ENCODE measurements at regions not wholly inside any gene's neighbourhood (a gene's known extent, or its start where the extent isn't known, plus 50 kb on each side); places are given as distances from the start of the nearest gene placed in this dataset.

GRCh38 chr18:41719808-41720207 is 235.2 kb upstream of the PIK3C3 start:
- Histone ChIP-seq H3K23ac (ENCODE audit: insufficient read length) (no peak overlapping the region), H2BK5ac (ENCODE audit: low read depth, low read length) (no peak overlapping the region), H3K27ac (ENCODE audit: low read depth, low read length) (no peak overlapping the region), H4K5ac (ENCODE audit: insufficient read length, low read depth, low read length) (no peak overlapping the region), H3K18ac (ENCODE audit: extremely low read depth, low read length) (no peak overlapping the region), H3K4me3 (ENCODE audit: extremely low read depth in 1 of 4, insufficient read depth in 2 of 4, low read depth in 3 of 4, low read length in 4 of 4) (no peak overlapping the region), H3K4ac (replicated peaks; ENCODE audit: insufficient read length, low read depth, low read length) (no peak overlapping the region), H2AK5ac (ENCODE audit: low read depth, low read length) (no peak overlapping the region), H3K9ac (replicated peaks in 1 of 4; ENCODE audit: extremely low read depth in 1 of 4, low read depth in 3 of 4, low read length in 3 of 4) (no peak overlapping the region), H2BK20ac (ENCODE audit: low read length) (no peak overlapping the region), H3K56ac (replicated peaks; ENCODE audit: insufficient read length, low read depth, low read length) (no peak overlapping the region), H3K9me3 (ENCODE audit: insufficient read depth in 2 of 2, low read depth in 1 of 2, low read length in 1 of 2) (no peaks in the 10 kb centered on the region), H4K20me1 (replicated peaks in 1 of 2; ENCODE audit: control insufficient read depth in 1 of 2, insufficient read depth in 2 of 2, low read length in 2 of 2) (no peaks in the 10 kb centered on the region), H3K36me3 (ENCODE audit: control insufficient read depth in 2 of 4, insufficient read depth in 4 of 4, low read length in 3 of 4) (no peaks in the 10 kb centered on the region), H3K23me2 (ENCODE audit: low read depth, low read length) (no peaks in the 10 kb centered on the region), H3K4me2 (ENCODE audit: insufficient read depth in 1 of 2, low read depth in 2 of 2, low read length in 2 of 2) (no peak overlapping the region), H2BK15ac (ENCODE audit: low read length) (no peak overlapping the region), H3K14ac (ENCODE audit: insufficient read length) (no peak overlapping the region), H3K27me3 (replicated peaks in 1 of 4; ENCODE audit: control insufficient read depth in 3 of 4, extremely low read depth in 1 of 4, insufficient read depth in 3 of 4, low read length in 3 of 4) (no peaks in the 10 kb centered on the region), H4K8ac (ENCODE audit: extremely low read depth, insufficient read depth, low read length) (no peak overlapping the region), H2AFZ (ENCODE audit: low read length) (no peak overlapping the region), H2BK120ac (replicated peaks; ENCODE audit: low read depth, low read length) (no peak overlapping the region), H3K79me2 (ENCODE audit: control insufficient read depth in 1 of 2, insufficient read depth in 2 of 2, low read length in 2 of 2) (no peaks in the 10 kb centered on the region), H2BK12ac (ENCODE audit: low read depth, low read length) (no peak overlapping the region), H3K79me1 (ENCODE audit: low read depth, low read length) (no peaks in the 10 kb centered on the region), H3K4me1 (replicated peaks in 1 of 4; ENCODE audit: control insufficient read depth in 3 of 4, insufficient read depth in 4 of 4, low read length in 3 of 4) (peaks cover 0 to 3% (median 0%) of the 10 kb centered on the region in 4 experiments; a peak in 1 of 7 replicates), H4K91ac (replicated peaks; ENCODE audit: insufficient read length, low read length) (no peak overlapping the region)
- DNase-seq (ENCODE audit: low read depth in 1 of 2, low spot score in 2 of 2), result no peak
- ChIA-PET POLR2A (ENCODE audit: partially characterized antibody) (no interaction called here), CTCF (ENCODE audit: partially characterized antibody) (no interaction called here)
- no peak for FAIRE-seq
- TF ChIP-seq BRCA1 (IDR thresholded peaks at IDR 0.05; ENCODE audit: low read depth, low read length), result no peak
- TF ChIP-seq HDAC6 (IDR thresholded peaks at IDR 0.05; ENCODE audit: low read depth, low read length), result no peak
- TF ChIP-seq SP4 (IDR thresholded peaks at IDR 0.05; ENCODE audit: low read length), result no peak
- TF ChIP-seq KDM4A (IDR thresholded peaks at IDR 0.05; ENCODE audit: low read depth, low read length, severe bottlenecking), result no peak
- no peak for TF ChIP-seq EGR1 (IDR thresholded peaks at IDR 0.05; ENCODE audit: borderline replicate concordance, low read depth, low read length)
- 98% methylated on average over 3 of the region's 3 CpGs; no CpG with 5 or more reads in 1 of the 2 experiments for WGBS, 2 experiments (ENCODE audit: extremely low coverage in 1 of 2, insufficient coverage in 1 of 2, insufficient read length in 1 of 2, insufficient replicate concordance in 2 of 2, low coverage in 1 of 2, low lambda C conversion rate in 2 of 2, missing lambda C conversion rate in 1 of 2)

All from H1 (cell line).